ENCODE measurements at regions not wholly inside any gene's neighbourhood (a gene's known extent, or its start where the extent isn't known, plus 50 kb on each side); places are given as distances from the start of the nearest gene placed in this dataset.

DNA sequence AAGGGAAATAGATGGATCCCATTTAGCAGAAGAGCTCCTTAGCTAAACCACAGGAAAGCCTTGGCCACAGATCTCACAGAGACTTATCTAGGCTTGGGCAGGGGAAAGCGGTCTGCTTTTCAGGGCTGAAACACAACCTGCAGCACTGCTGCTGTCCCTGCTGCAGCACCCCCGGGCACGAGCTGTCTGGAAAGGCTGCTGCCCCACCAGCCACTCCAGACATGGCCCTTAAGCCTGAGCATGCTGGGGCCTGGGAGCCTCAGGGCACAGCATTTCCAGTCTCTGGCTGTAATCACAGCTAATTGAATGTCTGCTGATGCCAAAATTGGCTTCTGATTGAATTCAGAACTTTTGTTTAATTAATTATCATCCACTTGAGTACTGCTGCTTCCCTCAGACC lies 115.0 kb downstream of the TMPRSS5 start:
- TF ChIP-seq CTCF (conservative IDR thresholded peaks at IDR 0.05 in 1 of 2, IDR thresholded peaks at IDR 0.05 in 1 of 2; ENCODE audit: low read depth in 1 of 2, low read length in 2 of 2) (no peak), EZH2 (IDR thresholded peaks at IDR 0.05; ENCODE audit: low read length, missing control alignments) (no peak)

Data from fibroblast of lung (primary cell).